ENCODE measurements at regions not wholly inside any gene's neighbourhood (a gene's known extent, or its start where the extent isn't known, plus 50 kb on each side); places are given as distances from the start of the nearest gene placed in this dataset.
A peak's percentile ranks its signal among the peaks of the same experiment; 100 is the strongest.

GRCh38 chr17:64728041-64728695 lies 66.1 kb upstream of the SMURF2 start (continued):
- TF ChIP-seq ATAD3A (CRISPR knock-in tag; IDR thresholded peaks at IDR 0.05) = no peak
- TF ChIP-seq DNMT1 (CRISPR knock-in tag; IDR thresholded peaks at IDR 0.05) = no peak
- TF ChIP-seq, protein P1, sequence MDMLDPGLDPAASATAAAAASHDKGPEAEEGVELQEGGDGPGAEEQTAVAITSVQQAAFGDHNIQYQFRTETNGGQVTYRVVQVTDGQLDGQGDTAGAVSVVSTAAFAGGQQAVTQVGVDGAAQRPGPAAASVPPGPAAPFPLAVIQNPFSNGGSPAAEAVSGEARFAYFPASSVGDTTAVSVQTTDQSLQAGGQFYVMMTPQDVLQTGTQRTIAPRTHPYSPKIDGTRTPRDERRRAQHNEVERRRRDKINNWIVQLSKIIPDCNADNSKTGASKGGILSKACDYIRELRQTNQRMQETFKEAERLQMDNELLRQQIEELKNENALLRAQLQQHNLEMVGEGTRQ (IDR thresholded peaks at IDR 0.05; ENCODE audit: low read depth, low read length) = no peak
- TF ChIP-seq, protein P1 (CRISPR knock-in tag; IDR thresholded peaks at IDR 0.05; ENCODE audit: borderline replicate concordance) = no peak
- TF ChIP-seq ZNF564 (CRISPR knock-in tag; IDR thresholded peaks at IDR 0.05) = no peak
- no peak for TF ChIP-seq CBFB (CRISPR knock-in tag; IDR thresholded peaks at IDR 0.05)
- TF ChIP-seq ZNF550 (CRISPR knock-in tag; IDR thresholded peaks at IDR 0.05; ENCODE audit: borderline replicate concordance) = no peak
- TF ChIP-seq MAFK (conservative IDR thresholded peaks at IDR 0.05 in 1 of 2, IDR thresholded peaks at IDR 0.05 in 1 of 2; ENCODE audit: low read length in 2 of 2) = no peak
- TF ChIP-seq MYC (CRISPR knock-in tag; IDR thresholded peaks at IDR 0.05; ENCODE audit: borderline replicate concordance) = no peak; the same call in 1 of the 2 replicates
- no peak for TF ChIP-seq ARNTL (CRISPR knock-in tag; IDR thresholded peaks at IDR 0.05)
- TF ChIP-seq ZNF615 (CRISPR knock-in tag; IDR thresholded peaks at IDR 0.05; ENCODE audit: borderline replicate concordance) = no peak
- TF ChIP-seq ZNF18 (CRISPR knock-in tag; IDR thresholded peaks at IDR 0.05; ENCODE audit: insufficient replicate concordance) = no peak
- no peak for TF ChIP-seq ZNF235 (CRISPR knock-in tag; IDR thresholded peaks at IDR 0.05; ENCODE audit: borderline replicate concordance)
- 0 out of 2 replicates have a peak, but pooled peaks have one; percentile 35 for TF ChIP-seq MEIS2 (CRISPR knock-in tag; IDR thresholded peaks at IDR 0.05)
- no peak for TF ChIP-seq STAG1 (CRISPR knock-in tag; IDR thresholded peaks at IDR 0.05)
- TF ChIP-seq, protein P2, sequence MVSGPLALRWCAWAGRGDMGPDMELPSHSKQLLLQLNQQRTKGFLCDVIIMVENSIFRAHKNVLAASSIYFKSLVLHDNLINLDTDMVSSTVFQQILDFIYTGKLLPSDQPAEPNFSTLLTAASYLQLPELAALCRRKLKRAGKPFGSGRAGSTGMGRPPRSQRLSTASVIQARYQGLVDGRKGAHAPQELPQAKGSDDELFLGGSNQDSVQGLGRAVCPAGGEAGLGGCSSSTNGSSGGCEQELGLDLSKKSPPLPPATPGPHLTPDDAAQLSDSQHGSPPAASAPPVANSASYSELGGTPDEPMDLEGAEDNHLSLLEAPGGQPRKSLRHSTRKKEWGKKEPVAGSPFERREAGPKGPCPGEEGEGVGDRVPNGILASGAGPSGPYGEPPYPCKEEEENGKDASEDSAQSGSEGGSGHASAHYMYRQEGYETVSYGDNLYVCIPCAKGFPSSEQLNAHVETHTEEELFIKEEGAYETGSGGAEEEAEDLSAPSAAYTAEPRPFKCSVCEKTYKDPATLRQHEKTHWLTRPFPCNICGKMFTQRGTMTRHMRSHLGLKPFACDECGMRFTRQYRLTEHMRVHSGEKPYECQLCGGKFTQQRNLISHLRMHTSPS (CRISPR knock-in tag; IDR thresholded peaks at IDR 0.05; ENCODE audit: low read depth) = no peak
- TF ChIP-seq MBNL3 (CRISPR knock-in tag; conservative IDR thresholded peaks at IDR 0.05) = no peak
- peak; percentile 52; the same call in 1 of the 2 replicates for TF ChIP-seq PAXIP1 (CRISPR knock-in tag; conservative IDR thresholded peaks at IDR 0.05)
- TF ChIP-seq ARID2 (CRISPR knock-in tag; IDR thresholded peaks at IDR 0.05; ENCODE audit: borderline replicate concordance) = no peak
- TF ChIP-seq NCOA5 (CRISPR knock-in tag; IDR thresholded peaks at IDR 0.05) = no peak
- no peak for TF ChIP-seq TRIM24 (CRISPR knock-in tag; IDR thresholded peaks at IDR 0.05)

Data from HepG2 (cell line).